ENCODE measurements at regions not wholly inside any gene's neighbourhood (a gene's known extent, or its start where the extent isn't known, plus 50 kb on each side); places are given as distances from the start of the nearest gene placed in this dataset.

DNA sequence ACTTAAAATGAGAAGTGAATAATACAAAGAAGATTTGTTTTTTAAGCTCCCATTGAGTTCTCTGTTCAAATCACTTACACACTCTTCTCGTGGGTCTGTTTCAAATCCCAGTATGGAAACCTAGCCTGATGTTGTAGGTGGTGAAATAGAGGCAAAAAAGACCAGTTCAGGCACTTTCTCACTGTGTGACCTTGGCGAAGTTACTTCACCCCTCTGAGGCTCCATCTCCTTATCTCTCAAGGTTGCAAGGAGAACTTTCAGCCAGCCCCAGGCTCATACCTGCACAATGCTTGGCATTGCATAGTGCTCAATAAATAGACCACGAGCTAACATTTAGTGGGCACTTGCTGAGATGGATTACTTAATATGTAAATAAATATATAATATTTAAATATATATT lies 90.1 kb downstream of the PRLHR start:
- Histone ChIP-seq H3K27ac (no peak overlapping the region), H3K36me3 (no peaks in the 10 kb centered on the region), H3K4me1 (no peaks in the 10 kb centered on the region), H3K9me3 (no peaks in the 10 kb centered on the region), H3K4me3 (no peak overlapping the region), H3K27me3 (no peaks in the 10 kb centered on the region)
- TF ChIP-seq POLR2A (IDR thresholded peaks at IDR 0.05): no peak
- TF ChIP-seq, protein P1, sequence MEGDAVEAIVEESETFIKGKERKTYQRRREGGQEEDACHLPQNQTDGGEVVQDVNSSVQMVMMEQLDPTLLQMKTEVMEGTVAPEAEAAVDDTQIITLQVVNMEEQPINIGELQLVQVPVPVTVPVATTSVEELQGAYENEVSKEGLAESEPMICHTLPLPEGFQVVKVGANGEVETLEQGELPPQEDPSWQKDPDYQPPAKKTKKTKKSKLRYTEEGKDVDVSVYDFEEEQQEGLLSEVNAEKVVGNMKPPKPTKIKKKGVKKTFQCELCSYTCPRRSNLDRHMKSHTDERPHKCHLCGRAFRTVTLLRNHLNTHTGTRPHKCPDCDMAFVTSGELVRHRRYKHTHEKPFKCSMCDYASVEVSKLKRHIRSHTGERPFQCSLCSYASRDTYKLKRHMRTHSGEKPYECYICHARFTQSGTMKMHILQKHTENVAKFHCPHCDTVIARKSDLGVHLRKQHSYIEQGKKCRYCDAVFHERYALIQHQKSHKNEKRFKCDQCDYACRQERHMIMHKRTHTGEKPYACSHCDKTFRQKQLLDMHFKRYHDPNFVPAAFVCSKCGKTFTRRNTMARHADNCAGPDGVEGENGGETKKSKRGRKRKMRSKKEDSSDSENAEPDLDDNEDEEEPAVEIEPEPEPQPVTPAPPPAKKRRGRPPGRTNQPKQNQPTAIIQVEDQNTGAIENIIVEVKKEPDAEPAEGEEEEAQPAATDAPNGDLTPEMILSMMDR (IDR thresholded peaks at IDR 0.05): no peak
- DNase-seq: no peak

- Histone ChIP-seq H3K4me3 (no peak overlapping the region), H3K4me1 (no peaks in the 10 kb centered on the region), H3K36me3 (no peaks in the 10 kb centered on the region), H3K27me3 (no peaks in the 10 kb centered on the region), H3K9me3 (no peaks in the 10 kb centered on the region), H3K27ac (no peak overlapping the region)
- TF ChIP-seq POLR2A (IDR thresholded peaks at IDR 0.05): no peak
- TF ChIP-seq, protein P1 (IDR thresholded peaks at IDR 0.05): no peak
- peak in 1 of 3 donors; percentile 61 for DNase-seq
Measured at GRCh38 chr10:118504467-118505205, 90.8 kb downstream of the PRLHR start.

DNA sequence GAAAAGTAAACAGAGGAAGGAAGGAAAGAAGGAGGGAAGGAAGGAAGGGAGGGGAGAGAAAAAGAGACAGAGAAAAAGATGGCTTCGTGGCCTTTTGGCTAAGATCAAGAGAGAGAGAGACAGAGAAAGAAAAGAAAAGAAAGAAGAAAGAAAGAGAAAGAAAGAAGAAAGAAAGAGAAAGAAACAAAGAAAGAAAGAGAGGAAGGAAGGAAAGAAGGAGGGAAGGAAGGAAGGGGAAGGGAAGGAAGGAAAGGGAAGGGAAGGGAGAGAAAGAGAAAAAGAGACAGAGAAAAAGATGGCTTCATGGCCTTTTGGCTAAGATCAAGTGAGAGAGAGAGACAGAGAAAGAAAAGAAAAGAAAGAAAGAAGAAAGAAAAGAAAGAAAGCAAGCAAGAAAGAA lies 91.4 kb downstream of the PRLHR start:
- H3K4me3 ChIP-seq: no peak overlapping the region
- H3K9me3 ChIP-seq: no peaks in the 10 kb centered on the region
- no peaks in the 10 kb centered on the region for H3K27me3 ChIP-seq
- no peak overlapping the region for H3K27ac ChIP-seq
- no peak for DNase-seq
- TF ChIP-seq POLR2A (IDR thresholded peaks at IDR 0.05): no peak
- TF ChIP-seq, protein P1 (IDR thresholded peaks at IDR 0.05): no peak
- no peaks in the 10 kb centered on the region for H3K4me1 ChIP-seq
- no peaks in the 10 kb centered on the region for H3K36me3 ChIP-seq

GRCh38 chr10:118503192-118503591 lies 92.3 kb downstream of the PRLHR start:
- Histone ChIP-seq H3K4me3 (no peak overlapping the region), H3K9me3 (no peaks in the 10 kb centered on the region), H3K27ac (no peak overlapping the region), H3K4me1 (no peaks in the 10 kb centered on the region), H3K27me3 (no peaks in the 10 kb centered on the region), H3K36me3 (no peaks in the 10 kb centered on the region)
- TF ChIP-seq POLR2A (IDR thresholded peaks at IDR 0.05): no peak
- TF ChIP-seq, protein P1 (IDR thresholded peaks at IDR 0.05): no peak
- DNase-seq: no peak

DNA sequence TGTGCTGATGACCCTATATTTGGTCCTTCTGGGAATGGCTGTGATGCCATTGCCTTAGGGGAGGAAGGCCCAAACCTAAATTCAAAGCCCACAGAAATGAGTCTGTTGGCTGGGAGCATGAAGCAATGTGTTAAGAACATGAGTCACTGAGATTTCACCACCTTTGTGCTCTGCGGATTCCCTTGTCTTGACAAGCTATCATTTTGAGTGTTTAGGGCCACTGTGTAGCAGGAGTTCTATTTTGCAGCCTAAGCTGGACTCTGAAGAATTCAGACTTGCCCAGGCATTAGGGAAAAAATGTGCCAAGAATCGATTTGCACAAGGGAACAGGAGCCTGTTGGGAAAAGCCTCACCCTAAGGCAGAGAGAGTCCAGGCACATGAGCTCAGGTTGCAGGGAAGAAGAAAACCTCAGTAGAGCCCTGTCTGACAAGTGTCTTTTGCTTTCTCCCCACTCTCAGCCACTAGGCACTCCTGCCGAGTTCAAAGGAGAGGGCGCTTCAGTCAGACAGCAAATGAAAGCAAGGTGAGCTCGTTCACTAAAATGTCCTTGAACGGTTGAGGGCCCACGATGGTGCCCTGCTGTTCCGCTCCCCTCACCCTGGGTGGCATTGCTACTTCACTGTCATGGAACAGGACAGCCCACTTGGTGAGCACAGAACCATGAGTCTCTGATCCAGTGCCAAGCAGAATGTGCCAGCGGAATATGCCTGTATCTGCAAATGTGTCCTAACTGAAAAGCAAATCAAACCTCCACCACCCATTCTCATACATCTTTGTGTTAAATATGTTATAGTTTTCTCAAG lies 93.6 kb downstream of the PRLHR start:
- no peaks in the 10 kb centered on the region for H3K9me3 ChIP-seq
- DNase-seq: no peak
- H3K4me1 ChIP-seq: peaks cover 0 to 4% (median 0%) of the 10 kb centered on the region in 4 donors
- no peaks in the 10 kb centered on the region for H3K36me3 ChIP-seq
- no peak overlapping the region for H3K27ac ChIP-seq
- no peak for TF ChIP-seq POLR2A (IDR thresholded peaks at IDR 0.05)
- TF ChIP-seq, protein P1 (IDR thresholded peaks at IDR 0.05): no peak
- H3K4me3 ChIP-seq: no peak overlapping the region
- H3K27me3 ChIP-seq: no peaks in the 10 kb centered on the region

Measured in Peyer's patch (tissue), 4 donors.